ENCODE measurements at regions not wholly inside any gene's neighbourhood (a gene's known extent, or its start where the extent isn't known, plus 50 kb on each side); places are given as distances from the start of the nearest gene placed in this dataset.

DNA sequence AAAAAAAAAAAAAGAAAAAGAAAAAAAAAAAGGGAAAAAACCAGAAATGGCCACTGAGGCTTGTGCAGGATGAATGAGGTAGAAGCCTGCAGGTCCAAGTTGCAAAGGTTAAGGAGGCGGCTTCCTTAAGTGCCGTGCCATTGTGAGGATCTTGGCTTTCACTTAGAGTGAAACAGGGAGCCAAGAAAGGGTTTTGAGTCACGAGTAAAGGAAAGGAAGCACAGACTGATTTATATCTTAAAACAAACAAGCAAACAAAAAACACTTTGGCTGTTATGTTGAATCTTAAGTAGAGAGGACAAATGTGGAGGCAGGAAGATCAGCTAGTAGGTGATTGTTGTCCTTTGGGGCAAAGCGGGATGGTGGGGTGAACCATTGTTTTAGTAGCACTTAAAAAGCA is 749.7 kb upstream of the SOX11 start:
- TF ChIP-seq, protein P1, sequence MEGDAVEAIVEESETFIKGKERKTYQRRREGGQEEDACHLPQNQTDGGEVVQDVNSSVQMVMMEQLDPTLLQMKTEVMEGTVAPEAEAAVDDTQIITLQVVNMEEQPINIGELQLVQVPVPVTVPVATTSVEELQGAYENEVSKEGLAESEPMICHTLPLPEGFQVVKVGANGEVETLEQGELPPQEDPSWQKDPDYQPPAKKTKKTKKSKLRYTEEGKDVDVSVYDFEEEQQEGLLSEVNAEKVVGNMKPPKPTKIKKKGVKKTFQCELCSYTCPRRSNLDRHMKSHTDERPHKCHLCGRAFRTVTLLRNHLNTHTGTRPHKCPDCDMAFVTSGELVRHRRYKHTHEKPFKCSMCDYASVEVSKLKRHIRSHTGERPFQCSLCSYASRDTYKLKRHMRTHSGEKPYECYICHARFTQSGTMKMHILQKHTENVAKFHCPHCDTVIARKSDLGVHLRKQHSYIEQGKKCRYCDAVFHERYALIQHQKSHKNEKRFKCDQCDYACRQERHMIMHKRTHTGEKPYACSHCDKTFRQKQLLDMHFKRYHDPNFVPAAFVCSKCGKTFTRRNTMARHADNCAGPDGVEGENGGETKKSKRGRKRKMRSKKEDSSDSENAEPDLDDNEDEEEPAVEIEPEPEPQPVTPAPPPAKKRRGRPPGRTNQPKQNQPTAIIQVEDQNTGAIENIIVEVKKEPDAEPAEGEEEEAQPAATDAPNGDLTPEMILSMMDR (conservative IDR thresholded peaks at IDR 0.05; ENCODE audit: low read length): no peak
- no peak for TF ChIP-seq EZH2phosphoT487 (IDR thresholded peaks at IDR 0.05; ENCODE audit: borderline replicate concordance)
